HG02763 (cell line): ENCODE measurements at regions not wholly inside any gene's neighbourhood (a gene's known extent, or its start where the extent isn't known, plus 50 kb on each side); places are given as distances from the start of the nearest gene placed in this dataset.
"Not testable (repeated sequence)": the region's sequence is repeated elsewhere in the genome, so short reads cannot be mapped to it uniquely, and the experiment has no call there.

ENCODE experiments used
- ATAC-seq: cut with Tn5 transposase; IDR thresholded peaks from one replicate; pipeline ENCODE4 v1.9.1; 2021; ENCODE audit warnings: mild to moderate bottlenecking, moderate library complexity; ENCODE audit not compliant: unreplicated experiment

DNA sequence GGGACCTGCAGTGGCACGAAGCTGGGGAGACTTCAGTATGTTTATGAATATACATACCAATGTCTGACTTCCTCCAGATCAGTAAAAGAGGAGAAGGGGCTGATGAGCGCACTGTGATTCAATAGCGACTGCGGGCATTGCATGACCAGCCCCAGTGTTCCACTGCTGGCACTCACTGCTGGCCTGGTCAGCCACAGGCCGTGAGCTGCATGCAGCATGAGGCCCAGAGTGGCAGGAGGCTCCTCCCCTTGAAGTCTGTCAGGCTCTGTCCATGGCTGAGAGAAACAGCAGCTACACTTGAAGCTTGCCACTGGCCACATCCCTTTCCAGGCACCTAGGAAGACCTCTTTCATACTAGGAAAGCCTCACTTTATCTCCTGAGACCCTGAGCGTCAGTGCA lies 265.9 kb upstream of the CDYL start:
- ATAC-seq, result no peak

DNA sequence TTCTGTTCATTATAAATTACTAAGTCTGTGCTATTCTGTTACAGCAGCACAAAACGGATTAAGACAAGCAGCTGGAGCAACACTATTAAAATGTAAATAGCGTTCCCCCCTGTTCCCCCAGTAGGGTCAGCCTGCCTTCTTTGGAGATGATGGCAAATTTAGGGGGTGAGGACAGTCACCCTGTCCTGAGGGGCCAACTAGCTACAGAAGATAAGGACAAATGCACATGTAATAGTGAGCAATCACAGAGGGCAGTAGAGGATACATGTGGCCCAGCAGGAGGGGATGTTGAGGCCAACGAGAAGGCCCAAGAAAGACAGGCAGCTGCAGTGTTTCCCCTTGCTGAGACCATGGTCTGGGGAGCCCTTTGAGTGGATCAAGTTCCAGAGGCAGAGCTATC lies 266.7 kb upstream of the CDYL start:
- ATAC-seq, result no peak

DNA sequence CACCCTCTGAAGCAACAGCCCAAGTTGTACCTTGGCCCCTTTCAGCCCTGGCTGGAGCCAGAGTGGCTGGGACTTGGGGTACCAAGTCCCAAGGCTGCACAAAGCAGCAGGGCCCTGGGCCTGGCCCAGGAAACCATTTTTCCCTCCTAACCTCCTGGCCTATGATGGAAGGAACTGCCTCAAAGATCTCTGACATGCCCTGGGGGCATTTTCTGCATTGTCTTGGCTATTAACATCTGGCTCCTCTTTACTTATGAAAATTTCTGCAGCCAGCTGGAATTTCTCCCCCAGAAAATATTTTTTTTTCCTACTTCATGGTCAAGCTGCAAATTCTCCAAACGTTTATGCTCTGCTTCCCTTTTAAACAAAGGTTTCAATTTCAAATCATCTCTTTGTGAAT lies 269.4 kb upstream of the CDYL start:
- ATAC-seq, result no peak

DNA sequence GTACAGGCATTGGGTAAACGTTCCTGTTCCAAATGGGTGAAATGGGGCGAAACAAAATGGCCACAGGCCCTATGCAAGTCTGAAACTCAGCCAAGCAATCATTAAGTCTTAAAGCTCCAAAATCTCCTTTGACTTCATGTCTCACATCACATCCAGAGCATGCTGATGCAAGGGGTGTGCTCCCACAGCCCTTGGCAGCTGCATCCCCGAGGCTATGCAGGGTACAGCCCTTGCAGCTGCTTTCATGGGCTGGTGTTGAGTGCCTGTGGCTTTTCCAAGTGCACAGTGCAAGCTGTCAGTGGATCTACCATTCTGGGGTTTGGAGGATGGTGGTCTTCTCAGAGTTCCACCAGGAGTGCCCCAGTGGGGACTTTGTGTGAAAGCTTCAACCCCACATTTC lies 270.0 kb upstream of the CDYL start:
- ATAC-seq, result no peak

DNA sequence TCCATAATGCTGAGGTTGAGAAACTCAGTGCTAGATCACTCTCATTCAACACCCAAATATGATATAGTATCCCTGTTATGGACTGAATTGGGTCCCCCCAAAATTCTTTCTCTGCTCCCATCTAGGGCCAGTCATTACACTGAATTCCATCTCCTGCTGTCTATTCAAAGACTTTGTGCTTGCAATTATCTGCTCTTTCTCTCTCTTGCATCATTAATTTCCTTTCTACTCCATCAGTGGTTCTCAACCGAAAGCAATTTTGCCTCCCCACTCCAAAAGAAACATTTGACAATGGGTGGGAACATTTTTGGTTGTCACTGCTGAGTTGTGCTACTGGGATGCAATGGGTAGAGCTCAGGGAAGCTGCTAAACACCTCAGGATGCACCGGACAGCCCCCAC lies 271.5 kb upstream of the CDYL start:
- ATAC-seq, result no peak

DNA sequence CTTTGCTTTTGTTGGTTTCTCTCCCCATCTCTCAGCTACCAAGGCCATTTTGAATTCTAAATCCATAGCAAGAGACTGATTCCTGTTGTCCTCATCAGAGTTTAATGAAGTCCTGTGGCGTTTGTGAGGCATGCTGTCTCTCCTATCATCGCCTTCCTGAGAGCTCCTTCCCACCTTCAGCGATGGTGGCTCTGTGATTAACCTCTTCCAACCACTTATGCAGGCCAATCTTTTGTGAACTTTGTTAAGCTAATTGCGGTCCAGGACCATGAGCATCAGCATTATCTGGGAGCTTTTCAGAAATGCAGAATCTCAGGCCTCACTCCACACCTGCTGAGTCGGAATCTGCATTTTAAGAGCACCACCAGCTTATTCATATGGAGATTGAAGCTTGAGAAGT lies 272.5 kb upstream of the CDYL start:
- ATAC-seq, result no peak

DNA sequence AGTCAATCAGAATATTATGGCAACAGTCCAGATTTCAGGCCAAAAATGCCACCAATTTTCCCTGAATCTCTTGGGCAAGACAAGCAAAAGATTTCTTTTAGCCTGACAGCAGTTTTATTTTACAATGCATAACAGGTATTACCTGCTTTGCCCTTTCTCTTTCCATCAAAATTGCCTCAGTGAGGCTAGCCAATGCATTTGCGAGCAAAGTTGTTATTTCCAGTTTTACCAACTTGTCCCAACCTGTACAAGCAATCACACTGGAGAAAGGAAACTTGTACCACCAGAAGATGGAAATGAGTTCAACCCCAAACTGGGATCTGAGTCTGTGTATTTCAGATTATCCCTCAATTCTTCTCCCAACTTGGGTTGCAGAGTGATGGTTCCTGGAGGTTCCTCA lies 279.9 kb upstream of the CDYL start:
- no peak for ATAC-seq

DNA sequence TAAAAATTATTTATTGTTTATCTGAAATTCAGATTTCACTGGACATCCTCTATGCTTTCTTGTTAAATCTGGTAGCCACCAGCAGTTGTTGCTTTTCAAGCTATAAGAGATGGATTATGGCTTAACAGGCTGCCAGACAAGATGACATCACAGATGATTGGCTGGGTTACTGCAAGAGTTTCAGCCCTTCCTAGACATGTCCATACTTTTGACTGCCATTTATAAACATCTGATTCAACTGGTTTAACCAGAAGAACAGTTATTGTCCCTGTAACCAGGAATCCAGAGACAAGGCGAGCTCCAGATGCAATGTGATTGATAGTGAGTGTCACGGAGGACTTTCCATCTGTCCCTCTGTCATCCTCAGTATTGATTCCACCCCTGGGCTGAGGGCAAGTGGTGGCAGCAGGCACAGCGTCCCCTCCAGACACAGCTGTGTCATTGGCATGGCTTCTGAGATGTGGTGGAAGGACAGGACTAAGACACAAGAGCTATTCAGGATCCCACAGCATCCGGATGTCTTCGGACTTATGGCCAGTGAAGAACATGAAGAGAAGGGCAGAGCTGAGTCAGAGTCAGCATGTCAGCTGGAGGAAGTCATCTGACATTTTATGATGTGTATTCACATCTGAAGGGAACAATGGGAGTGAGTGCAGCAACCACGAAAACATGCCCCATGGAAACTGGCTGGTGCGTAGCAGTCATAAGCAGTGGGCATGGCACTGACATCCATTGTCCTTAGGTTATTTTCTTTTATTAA lies 284.5 kb upstream of the CDYL start:
- ATAC-seq, result no peak

DNA sequence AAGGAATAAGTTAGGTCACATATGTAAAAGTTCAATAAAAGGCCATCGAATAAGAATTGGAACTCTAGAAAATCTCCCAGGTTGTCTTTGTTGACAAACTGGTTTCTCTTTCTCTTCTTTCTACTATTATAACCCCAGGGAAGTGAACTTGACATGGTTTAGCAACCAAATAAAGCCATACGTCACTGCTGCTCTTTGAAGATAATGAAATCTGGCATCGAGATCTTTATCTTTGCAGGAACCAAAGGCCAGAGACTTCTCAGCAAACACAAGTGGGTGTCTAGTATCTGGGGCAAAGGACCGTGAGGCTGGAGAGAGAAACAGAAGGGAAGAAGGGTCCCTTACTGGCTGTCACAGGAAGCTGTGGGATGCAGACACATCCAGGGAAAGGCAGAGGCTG lies 286.7 kb upstream of the CDYL start:
- no peak for ATAC-seq

DNA sequence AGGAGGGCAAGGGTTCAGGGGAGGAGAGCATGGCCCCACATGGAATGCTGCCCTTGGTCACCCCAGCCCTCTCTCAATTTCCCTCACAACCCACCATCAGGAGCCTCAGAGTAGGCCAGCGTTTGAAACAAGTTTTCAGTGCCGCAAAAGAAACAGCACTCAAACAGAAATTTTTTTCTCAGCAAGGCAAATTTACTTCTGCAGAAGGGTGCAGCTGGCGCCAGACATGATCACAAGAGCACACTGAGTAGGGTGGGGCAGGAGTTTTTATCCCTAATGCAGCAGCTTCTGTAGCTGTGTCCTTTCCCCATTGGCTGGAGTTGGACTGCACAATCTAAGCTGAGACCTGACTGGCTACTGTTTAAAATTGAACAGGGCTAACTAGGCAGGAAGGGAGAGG lies 287.8 kb upstream of the CDYL start:
- no peak for ATAC-seq

DNA sequence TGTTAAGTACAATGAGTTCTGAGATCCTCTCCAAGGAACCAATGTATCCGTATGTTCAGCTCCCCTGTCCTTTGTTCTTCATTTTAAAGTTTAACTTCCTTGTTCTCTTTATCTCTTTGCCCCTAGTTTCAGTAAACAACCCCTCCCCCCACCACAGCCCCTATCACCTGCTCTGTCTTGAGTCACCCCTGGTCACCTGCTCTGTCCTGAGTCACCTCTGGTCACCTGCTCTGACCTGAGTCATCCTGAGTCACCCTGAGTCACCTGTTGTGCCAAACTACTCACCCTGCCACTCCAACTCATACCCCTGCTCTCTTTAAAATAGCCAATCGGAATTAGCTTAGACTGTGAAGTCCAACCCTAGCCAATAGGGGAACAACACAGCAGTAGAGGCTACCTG lies 288.7 kb upstream of the CDYL start:
- ATAC-seq, result no peak

DNA sequence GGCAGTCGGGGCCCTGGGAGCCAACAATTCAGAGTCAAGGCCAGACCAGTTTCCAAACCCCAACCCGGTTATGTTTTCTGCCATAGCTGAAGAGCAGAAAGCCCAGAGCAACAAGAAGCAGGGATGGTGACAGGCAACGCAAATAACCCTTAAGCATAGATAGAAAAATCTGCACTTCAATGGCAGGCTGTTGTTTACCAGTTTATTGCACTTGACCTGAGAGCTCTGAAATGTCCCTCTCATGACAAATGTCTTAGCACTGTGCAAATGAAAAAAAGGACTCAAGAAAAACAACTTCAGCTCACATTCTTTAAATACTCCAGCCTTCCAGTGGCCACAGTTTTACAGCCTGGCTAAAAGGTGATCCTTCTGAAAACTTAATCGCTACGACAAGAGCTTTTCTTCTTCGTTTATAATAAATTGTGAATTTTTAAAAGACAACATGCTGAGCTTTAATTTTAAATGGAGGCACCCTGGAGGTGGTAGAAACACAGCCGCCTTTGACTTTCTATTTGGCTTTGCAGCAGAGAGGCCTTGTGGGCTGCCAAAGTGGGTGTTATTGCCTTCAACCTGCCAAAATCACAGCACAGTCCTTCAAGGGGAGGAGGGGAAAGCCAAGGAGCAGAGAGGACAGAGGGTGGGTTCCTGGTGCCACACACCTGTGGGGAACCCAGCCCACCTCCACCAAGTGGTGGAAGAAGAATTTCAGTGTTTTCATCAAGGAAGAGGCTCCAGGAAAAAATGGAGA lies 289.5 kb upstream of the CDYL start:
- ATAC-seq, result no peak

DNA sequence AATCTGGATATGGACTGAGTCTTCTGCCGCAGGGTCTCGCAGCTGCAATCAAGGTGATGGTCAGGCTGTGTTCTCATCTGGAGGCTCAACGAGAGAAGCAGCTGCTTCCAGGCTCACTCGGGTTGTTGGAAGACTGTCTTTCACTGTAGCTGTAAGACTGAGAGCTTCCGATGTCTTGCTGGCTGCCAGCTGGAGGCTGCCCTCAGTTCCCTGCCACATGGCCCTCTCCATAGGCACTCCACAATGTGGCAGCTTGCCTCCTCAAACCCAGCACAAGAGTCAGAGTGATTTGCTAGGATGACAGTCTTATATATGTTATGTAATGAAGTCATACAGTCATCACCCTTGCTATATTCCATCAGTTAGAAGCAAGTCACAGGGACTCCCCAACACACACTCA lies 290.5 kb upstream of the CDYL start:
- ATAC-seq, result no peak

DNA sequence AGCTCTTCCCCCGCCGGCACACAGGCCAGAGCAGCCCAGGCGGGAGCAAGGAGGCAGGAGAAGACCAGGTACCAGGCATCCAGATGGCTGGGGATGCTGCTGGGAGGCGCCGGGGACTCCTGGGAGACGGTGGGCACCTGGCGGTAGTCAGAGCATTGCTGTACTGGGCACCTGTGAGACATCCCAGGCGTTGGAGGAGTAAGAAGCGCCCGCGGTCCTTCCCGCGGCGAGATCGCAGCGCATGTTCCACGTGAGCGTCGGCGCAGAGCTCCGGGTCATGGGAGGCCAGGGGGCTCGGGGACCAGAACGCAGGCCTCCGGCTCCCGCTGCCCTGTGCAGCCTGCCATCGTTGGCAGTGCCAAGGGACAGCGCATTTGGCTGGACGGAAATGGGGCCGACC lies 293.7 kb upstream of the CDYL start:
- ATAC-seq, result no peak

DNA sequence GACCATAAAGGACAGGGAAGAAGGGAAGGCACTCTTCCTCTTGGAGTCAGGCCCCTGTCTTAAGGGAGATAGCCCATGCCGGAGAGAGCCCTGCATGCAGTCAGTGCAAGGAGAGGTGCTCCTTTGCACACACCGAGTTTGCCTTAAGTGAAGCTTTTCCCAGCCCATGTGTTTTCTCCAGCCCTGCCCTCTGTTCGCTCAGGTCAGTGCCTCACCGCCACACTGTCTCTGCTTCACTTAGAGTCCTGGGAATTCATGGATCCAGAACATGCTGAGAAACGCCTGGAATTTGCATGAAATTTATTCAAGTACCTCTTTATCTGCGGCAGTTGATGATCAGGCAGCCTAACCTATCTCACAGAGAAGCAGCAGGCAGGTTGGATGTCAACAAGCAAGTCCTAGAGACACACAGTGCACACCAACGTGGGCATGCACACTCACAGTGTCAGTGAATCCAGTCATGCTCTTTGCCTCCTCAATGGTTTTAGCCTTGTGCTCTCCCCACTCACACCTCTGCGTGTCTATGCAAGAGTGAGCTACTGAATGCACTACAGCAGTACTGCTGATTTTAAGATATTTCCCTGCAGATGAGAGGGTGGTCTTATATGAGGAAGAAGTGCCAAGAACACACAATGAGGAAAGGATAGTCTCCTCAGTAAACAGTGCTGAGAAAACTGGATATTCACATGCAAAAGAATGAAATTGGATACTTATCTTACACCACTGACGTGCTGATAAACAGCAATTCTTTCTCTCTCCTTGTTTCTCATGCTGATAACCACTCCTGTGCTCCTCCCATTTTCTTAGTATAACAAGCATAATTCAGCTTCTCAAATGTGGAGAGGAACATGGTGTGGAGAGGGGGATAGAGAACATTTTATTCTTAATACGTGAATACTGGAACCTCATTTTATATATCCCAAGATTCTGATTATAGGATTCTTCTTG lies 295.1 kb upstream of the CDYL start:
- no peak for ATAC-seq

DNA sequence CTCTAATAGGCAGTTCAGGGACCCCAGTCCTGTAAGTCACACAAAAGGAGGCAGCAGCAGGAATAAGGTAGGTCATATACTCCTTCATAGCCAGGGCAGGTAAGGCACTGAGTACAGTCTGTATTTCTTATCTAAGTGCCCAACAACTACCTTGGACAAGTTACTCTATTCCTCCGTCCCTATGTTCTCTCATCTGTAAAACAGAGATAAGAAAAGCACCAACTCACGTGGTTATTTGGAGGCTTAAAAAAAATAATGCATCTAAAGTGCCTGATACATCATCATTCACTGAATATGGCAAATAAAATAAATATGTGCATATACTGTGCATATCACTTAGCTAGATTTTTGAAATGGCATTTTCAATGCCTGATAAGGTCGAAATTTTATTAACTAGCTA lies 298.1 kb upstream of the CDYL start:
- ATAC-seq, result no peak

DNA sequence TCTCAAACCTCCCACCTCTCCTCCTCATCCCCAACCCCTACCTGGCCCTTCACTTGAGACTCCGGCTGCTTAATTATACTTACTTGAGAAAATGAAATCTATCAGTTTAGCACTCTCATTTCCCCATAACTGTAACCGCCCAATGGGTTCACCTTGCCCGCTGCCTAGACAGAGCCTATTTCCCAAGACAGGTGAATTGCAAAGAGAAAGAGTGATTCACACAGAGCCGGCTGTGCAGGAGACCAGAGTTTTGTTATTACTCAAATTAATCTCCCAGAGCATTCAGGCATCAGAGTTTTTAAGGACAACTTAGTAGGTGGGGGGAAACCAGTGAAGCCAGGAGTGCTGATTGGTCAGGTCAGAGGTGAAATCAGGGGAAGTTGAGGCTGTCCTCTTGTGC lies 301.4 kb upstream of the CDYL start:
- no peak for ATAC-seq

DNA sequence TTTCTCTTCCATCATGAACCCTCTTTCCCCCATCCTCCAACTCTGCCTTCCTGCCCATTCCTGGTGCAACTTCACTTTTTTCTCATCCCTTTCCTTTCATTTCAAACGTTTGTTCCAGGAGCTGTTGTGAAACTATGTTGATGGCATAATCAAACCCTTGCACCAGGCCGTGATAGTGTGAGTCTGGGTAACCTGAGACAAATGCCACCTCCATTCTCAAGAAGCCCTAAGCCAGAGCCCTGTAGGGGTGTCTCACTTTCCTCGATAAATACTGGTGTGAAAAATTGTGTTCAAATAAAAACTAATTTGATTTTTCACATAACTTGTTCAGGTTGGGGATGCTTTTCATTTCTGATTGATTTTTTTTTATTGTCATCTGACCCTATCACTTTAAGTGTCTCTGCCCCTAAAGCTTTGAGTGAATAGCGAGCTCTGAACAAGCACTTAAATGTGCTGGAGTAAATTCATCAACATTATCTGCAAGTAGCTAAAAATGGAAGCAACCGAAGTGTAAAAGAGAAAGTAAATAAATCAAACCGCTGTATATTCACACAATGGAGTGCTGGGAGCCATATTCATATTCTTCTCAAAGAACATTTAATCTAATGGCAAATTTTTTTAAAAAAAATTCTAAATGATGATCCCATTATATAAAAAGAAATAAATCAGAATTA lies 303.1 kb upstream of the CDYL start:
- no peak for ATAC-seq

DNA sequence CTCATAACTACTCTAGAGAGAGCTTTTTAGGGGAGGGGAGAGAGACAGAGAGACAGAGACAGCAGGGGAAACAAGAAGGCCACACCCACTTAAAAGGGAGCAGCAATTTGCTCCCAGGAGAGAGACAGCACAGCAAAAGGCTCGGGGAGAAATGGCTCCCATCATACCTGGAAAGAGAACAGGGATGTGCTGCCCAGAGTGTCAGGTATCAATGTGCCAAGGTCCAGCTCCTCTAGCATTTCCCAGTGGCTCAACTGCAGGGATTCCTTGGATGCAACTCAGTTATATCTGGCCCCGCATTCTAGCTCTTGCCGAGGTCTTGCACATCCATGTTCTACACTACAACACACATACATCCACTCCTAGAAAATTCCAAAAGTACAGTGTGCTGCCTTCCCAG lies 304.0 kb upstream of the CDYL start:
- no peak for ATAC-seq

DNA sequence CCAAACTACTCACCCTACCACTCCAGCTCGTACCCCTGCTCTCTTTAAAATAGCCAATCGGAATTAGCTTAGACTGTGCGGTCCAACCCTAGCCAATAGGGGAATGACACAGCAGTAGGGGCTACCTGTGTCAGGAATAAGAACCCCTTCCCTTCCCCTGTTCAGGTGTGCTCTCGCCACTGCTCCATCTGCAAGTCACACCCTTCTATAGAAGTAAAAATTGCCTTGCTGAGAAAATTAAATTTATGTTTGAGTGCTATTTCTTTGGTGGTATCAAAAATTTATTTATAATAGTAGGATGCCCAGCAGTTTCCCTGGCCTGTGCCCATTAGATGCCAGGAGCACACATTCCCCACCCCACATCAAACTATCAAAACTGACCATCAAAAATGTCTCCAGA lies 304.7 kb upstream of the CDYL start:
- not testable (repeated sequence) for ATAC-seq

DNA sequence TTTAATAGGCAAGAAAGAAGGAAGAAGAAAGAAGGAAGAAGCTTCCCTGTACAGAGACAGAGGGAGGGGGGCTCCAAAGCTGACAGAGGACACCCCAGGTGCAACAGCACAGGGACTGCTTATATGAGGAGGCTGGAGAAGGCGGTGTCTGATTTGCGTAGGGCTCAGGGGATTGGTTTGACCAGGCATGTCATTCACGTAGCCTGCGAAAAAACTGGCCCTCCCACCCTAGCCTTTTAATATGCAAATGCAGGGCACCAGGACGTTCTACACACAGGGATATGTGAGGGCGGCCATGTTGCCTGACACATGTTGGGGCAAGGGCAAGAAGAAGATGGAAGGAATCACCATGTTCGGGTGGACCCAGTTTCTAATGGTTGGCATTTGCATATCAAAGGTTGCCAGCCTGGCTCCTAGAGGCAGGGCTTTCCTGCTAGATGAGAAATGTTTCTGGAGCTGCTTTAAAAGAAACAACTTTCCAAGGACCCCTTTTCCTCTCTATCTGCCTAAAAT lies 305.4 kb upstream of the CDYL start:
- ATAC-seq, result no peak
